GM12892 (cell line): ENCODE measurements at regions not wholly inside any gene's neighbourhood (a gene's known extent, or its start where the extent isn't known, plus 50 kb on each side); places are given as distances from the start of the nearest gene placed in this dataset.

Source experiments
- POLR2A ChIP-seq: IDR thresholded peaks from 2 replicates; pipeline ENCODE4 v1.6.1; 2011; ENCODE audit warnings: low read depth, low read length, control low read depth
- POLR2AphosphoS5 ChIP-seq: IDR thresholded peaks from 2 replicates; pipeline ENCODE4 v1.6.1; 2011; ENCODE audit warnings: low read depth, low read length, control low read depth
- TAF1 ChIP-seq: IDR thresholded peaks from 2 replicates; pipeline ENCODE4 v1.6.1; 2011; ENCODE audit warnings: low read depth, mild to moderate bottlenecking, control low read depth, low read length, borderline replicate concordance

GRCh38 chr12:73125148-73125547 lies 853.0 kb downstream of the TRHDE start:
- TF ChIP-seq POLR2A (no peak), POLR2AphosphoS5 (no peak), TAF1 (no peak)
